C1 segment of cervical spinal cord (tissue), 14 donors: ENCODE measurements at regions not wholly inside any gene's neighbourhood (a gene's known extent, or its start where the extent isn't known, plus 50 kb on each side); places are given as distances from the start of the nearest gene placed in this dataset.

Experiments
- DNase-seq, 14 donors: peaks; one replicate each; lab custom pipeline; 2025; lab: John Stamatoyannopoulos, UW

GRCh38 chr16:51674615-51675014 lies 523.5 kb upstream of the SALL1 start:
- DNase-seq: no peak

GRCh38 chr16:51670527-51670926 lies 519.5 kb upstream of the SALL1 start:
- no peak for DNase-seq

- DNase-seq: no peak
Observed at GRCh38 chr16:51666821-51667220, 515.8 kb upstream of the SALL1 start.

GRCh38 chr16:51666074-51666473 lies 515.0 kb upstream of the SALL1 start:
- no peak for DNase-seq

GRCh38 chr16:51665436-51665998 lies 514.4 kb upstream of the SALL1 start:
- DNase-seq: no peak

- no peak for DNase-seq
Observed at GRCh38 chr16:51658531-51658930, 507.5 kb upstream of the SALL1 start.

GRCh38 chr16:51657848-51658247 lies 506.8 kb upstream of the SALL1 start:
- DNase-seq: no peak

- DNase-seq: no peak
Observed at GRCh38 chr16:51655249-51655648, 504.2 kb upstream of the SALL1 start.

- peak in 6 of 14 donors; percentile 3 to 46 (median 21) for DNase-seq
Observed at GRCh38 chr16:51651061-51651466, 500.0 kb upstream of the SALL1 start.

GRCh38 chr16:51649631-51650030 lies 498.6 kb upstream of the SALL1 start:
- DNase-seq: no peak

- no peak for DNase-seq
Observed at GRCh38 chr16:51648526-51648925, 497.5 kb upstream of the SALL1 start.

- no peak for DNase-seq
Observed at GRCh38 chr16:51641191-51641765, 490.2 kb upstream of the SALL1 start.

- DNase-seq: no peak
Observed at GRCh38 chr16:51640196-51640595, 489.1 kb upstream of the SALL1 start.

- DNase-seq: no peak
Observed at GRCh38 chr16:51638339-51639135, 487.5 kb upstream of the SALL1 start.

- no peak for DNase-seq
Observed at GRCh38 chr16:51637770-51638094, 486.7 kb upstream of the SALL1 start.

GRCh38 chr16:51636920-51637769 lies 486.1 kb upstream of the SALL1 start:
- no peak for DNase-seq

GRCh38 chr16:51635181-51635580 lies 484.1 kb upstream of the SALL1 start:
- DNase-seq: no peak

GRCh38 chr16:51630076-51630475 lies 479.0 kb upstream of the SALL1 start:
- no peak for DNase-seq

- DNase-seq: no peak
Observed at GRCh38 chr16:51629576-51629975, 478.5 kb upstream of the SALL1 start.

GRCh38 chr16:51624080-51624775 lies 473.2 kb upstream of the SALL1 start:
- no peak for DNase-seq

GRCh38 chr16:51621610-51622009 lies 470.5 kb upstream of the SALL1 start:
- no peak for DNase-seq

GRCh38 chr16:51615141-51615540 lies 464.1 kb upstream of the SALL1 start:
- no peak for DNase-seq
